OCI-LY1 (cell line): ENCODE measurements at regions not wholly inside any gene's neighbourhood (a gene's known extent, or its start where the extent isn't known, plus 50 kb on each side); places are given as distances from the start of the nearest gene placed in this dataset.

Source experiments
- EZH2 ChIP-seq: fragments of 200-600 bp; sonication (generic), shearing (Covaris generic); IDR thresholded peaks from 2 replicates; pipeline ENCODE4 v1.8.0; 2017; ENCODE audit warnings: borderline replicate concordance, mixed run types, mild to moderate bottlenecking, antibody characterized with exemption, low read length, moderate library complexity, mixed read lengths
- TF ChIP-seq, protein P1 (sequence below): fragments of 200-600 bp; sonication (generic), shearing (Covaris generic); IDR thresholded peaks from 2 replicates; pipeline ENCODE4 v1.5.1; 2017; ENCODE audit warnings: mild to moderate bottlenecking, antibody characterized with exemption, low read length, moderate library complexity, mixed read lengths

DNA sequence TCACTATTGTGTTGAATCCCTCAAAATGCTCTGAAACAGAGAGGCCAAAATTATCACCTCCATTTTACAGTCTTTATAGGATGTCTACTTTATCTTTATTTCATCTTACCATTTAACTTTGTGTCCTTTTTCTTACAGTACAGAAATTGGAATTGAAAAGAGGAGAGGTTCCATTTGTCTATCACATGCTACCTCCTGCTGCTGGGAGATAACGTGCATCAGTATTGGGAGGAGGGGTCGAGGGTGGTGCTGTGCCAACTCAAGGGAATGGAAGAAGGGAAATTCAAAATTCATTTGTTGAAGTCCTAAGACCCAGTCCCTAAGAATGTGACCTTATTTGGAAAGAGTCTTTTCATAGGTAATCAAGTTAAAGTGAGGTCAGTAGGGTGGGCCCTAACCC is 85.3 kb downstream of the HHIPL2 start:
- TF ChIP-seq, protein P1, sequence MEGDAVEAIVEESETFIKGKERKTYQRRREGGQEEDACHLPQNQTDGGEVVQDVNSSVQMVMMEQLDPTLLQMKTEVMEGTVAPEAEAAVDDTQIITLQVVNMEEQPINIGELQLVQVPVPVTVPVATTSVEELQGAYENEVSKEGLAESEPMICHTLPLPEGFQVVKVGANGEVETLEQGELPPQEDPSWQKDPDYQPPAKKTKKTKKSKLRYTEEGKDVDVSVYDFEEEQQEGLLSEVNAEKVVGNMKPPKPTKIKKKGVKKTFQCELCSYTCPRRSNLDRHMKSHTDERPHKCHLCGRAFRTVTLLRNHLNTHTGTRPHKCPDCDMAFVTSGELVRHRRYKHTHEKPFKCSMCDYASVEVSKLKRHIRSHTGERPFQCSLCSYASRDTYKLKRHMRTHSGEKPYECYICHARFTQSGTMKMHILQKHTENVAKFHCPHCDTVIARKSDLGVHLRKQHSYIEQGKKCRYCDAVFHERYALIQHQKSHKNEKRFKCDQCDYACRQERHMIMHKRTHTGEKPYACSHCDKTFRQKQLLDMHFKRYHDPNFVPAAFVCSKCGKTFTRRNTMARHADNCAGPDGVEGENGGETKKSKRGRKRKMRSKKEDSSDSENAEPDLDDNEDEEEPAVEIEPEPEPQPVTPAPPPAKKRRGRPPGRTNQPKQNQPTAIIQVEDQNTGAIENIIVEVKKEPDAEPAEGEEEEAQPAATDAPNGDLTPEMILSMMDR, result no peak
- TF ChIP-seq EZH2, result no peak
